H1 (cell line): ENCODE measurements at regions not wholly inside any gene's neighbourhood (a gene's known extent, or its start where the extent isn't known, plus 50 kb on each side); places are given as distances from the start of the nearest gene placed in this dataset.

Source experiments
- CTCF ChIA-PET: fragments of 300-600 bp; sonication (Branson Sonifier 250); formaldehyde crosslinking; loops from one replicate; lab custom pipeline; 2021; ENCODE audit not compliant: partially characterized antibody; lab: Charles Lee
- POLR2A ChIA-PET: fragments of 300-600 bp; sonication (Branson Sonifier 250); formaldehyde crosslinking; loops from one replicate; lab custom pipeline; 2021; ENCODE audit warnings: inconsistent platforms; ENCODE audit not compliant: partially characterized antibody; lab: Charles Lee
- DNase-seq, 2 experiments: peaks; one replicate each; pipeline versions ENCODE4 v3.0.0 to v3.0.0-alpha.2; 2010 to 2022; ENCODE audit warnings: low spot score in 2 of 2, low read depth in 1 of 2, mixed read lengths in 1 of 2
- FAIRE-seq: peaks from 2 replicates; lab custom pipeline; 2011; peaks lifted over from hg19 to GRCh38; lab: Jason Lieb, UNC
- H2AFZ ChIP-seq: 2 replicates; pipeline ENCODE4 v1.8.1; 2012; ENCODE audit warnings: low read length, inconsistent platforms
- H2AK5ac ChIP-seq: 2 replicates; pipeline ENCODE4 v1.6.1; 2013; ENCODE audit warnings: low read depth, low read length
- H2BK120ac ChIP-seq: replicated peaks from 2 replicates; pipeline ENCODE3; 2013; ENCODE audit warnings: low read depth, low read length, inconsistent platforms
- H2BK12ac ChIP-seq: 2 replicates; pipeline ENCODE4 v1.6.1; 2013; ENCODE audit warnings: low read depth, low read length
- H2BK15ac ChIP-seq: 2 replicates; pipeline ENCODE4 v1.6.1; 2013; ENCODE audit warnings: low read length
- H2BK20ac ChIP-seq: 2 replicates; pipeline ENCODE4 v1.6.1; 2013; ENCODE audit warnings: low read length
- H2BK5ac ChIP-seq: 2 replicates; pipeline ENCODE4 v1.6.1; 2013; ENCODE audit warnings: low read depth, low read length
- H3K14ac ChIP-seq: 2 replicates; pipeline ENCODE4 v1.6.1; 2013; ENCODE audit warnings: inconsistent platforms; ENCODE audit not compliant: insufficient read length
- H3K18ac ChIP-seq: 2 replicates; pipeline ENCODE4 v1.6.1; 2013; ENCODE audit warnings: low read length; ENCODE audit errors: extremely low read depth
- H3K23ac ChIP-seq: 2 replicates; pipeline ENCODE4 v1.6.1; 2013; ENCODE audit warnings: inconsistent platforms; ENCODE audit not compliant: insufficient read length
- H3K23me2 ChIP-seq: 2 replicates; pipeline ENCODE4 v1.6.1; 2013; ENCODE audit warnings: low read depth, low read length
- H3K27ac ChIP-seq: 2 replicates; pipeline ENCODE4 v1.6.1; 2011; ENCODE audit warnings: low read depth, low read length, inconsistent platforms
- H3K27me3 ChIP-seq, 4 experiments: replicated peaks in 1 of 4; 1 replicate in 1 of 4; 2 replicates in 3 of 4; pipeline versions ENCODE4 v1.6.1 to v1.8.1; 2011 to 2013; ENCODE audit warnings: low read length in 3 of 4, mild to moderate bottlenecking in 3 of 4, inconsistent platforms in 2 of 4, mixed read lengths in 2 of 4, moderate library complexity in 1 of 4; ENCODE audit not compliant: control insufficient read depth in 3 of 4, insufficient read depth in 3 of 4; ENCODE audit errors: extremely low read depth in 1 of 4
- H3K36me3 ChIP-seq, 4 experiments: 2 replicates each; pipeline versions ENCODE4 v1.6.1 to v1.8.1; 2011 to 2013; ENCODE audit warnings: mild to moderate bottlenecking in 4 of 4, low read length in 3 of 4, moderate library complexity in 2 of 4, control low read depth in 1 of 4, inconsistent platforms in 1 of 4; ENCODE audit not compliant: insufficient read depth in 4 of 4, control insufficient read depth in 2 of 4
- H3K4ac ChIP-seq: replicated peaks from 2 replicates; pipeline ENCODE3; 2013; ENCODE audit warnings: low read length, low read depth, mixed read lengths, inconsistent platforms; ENCODE audit not compliant: insufficient read length
- H3K4me1 ChIP-seq, 4 experiments: replicated peaks in 1 of 4; 1 replicate in 1 of 4; 2 replicates in 3 of 4; pipeline versions ENCODE4 v1.6.1 to v1.8.1; 2011 to 2013; ENCODE audit warnings: low read length in 3 of 4, inconsistent platforms in 2 of 4, mixed read lengths in 1 of 4; ENCODE audit not compliant: insufficient read depth in 4 of 4, control insufficient read depth in 3 of 4
- H3K4me2 ChIP-seq, 2 experiments: 2 replicates each; pipeline versions ENCODE4 v1.6.1 to v1.8.1; 2011 to 2013; ENCODE audit warnings: low read depth in 2 of 2, low read length in 2 of 2, control low read depth in 1 of 2, inconsistent platforms in 1 of 2, mild to moderate bottlenecking in 1 of 2; ENCODE audit not compliant: insufficient read depth in 1 of 2
- H3K4me3 ChIP-seq, 4 experiments: fragments of 200-600, 300-600 bp in 1 of 4; sonication (generic), shearing (Covaris generic), sonication (Bioruptor Twin) in 1 of 4; 2 replicates each; pipeline versions ENCODE4 v1.5.1 to v1.8.1; 2011 to 2016; ENCODE audit warnings: low read length in 4 of 4, low read depth in 3 of 4, control low read depth in 2 of 4, inconsistent platforms in 2 of 4, mild to moderate bottlenecking in 2 of 4, mixed read lengths in 1 of 4, moderate library complexity in 1 of 4; ENCODE audit not compliant: insufficient read depth in 2 of 4; ENCODE audit errors: extremely low read depth in 1 of 4
- H3K56ac ChIP-seq: replicated peaks from 2 replicates; pipeline ENCODE3; 2013; ENCODE audit warnings: low read depth, mild to moderate bottlenecking, mixed read lengths, low read length, inconsistent platforms; ENCODE audit not compliant: insufficient read length
- H3K79me1 ChIP-seq: 2 replicates; pipeline ENCODE4 v1.6.1; 2013; ENCODE audit warnings: low read depth, low read length, control low read depth
- H3K79me2 ChIP-seq, 2 experiments: 2 replicates each; pipeline versions ENCODE4 v1.6.1 to v1.8.1; 2012 to 2013; ENCODE audit warnings: low read length in 2 of 2, mild to moderate bottlenecking in 2 of 2, inconsistent platforms in 1 of 2; ENCODE audit not compliant: insufficient read depth in 2 of 2, control insufficient read depth in 1 of 2
- H3K9ac ChIP-seq, 4 experiments: replicated peaks in 1 of 4; 1 replicate in 1 of 4; 2 replicates in 3 of 4; pipeline versions ENCODE4 v1.6.1 to v1.8.1; 2011 to 2013; ENCODE audit warnings: low read depth in 3 of 4, low read length in 3 of 4, control low read depth in 2 of 4, mild to moderate bottlenecking in 2 of 4, moderate library complexity in 2 of 4, inconsistent platforms in 1 of 4; ENCODE audit errors: extremely low read depth in 1 of 4
- H3K9me3 ChIP-seq, 2 experiments: 2 replicates each; pipeline versions ENCODE4 v1.6.1 to v1.8.1; 2012 to 2013; ENCODE audit warnings: mild to moderate bottlenecking in 2 of 2, moderate library complexity in 2 of 2, control low read depth in 1 of 2, inconsistent platforms in 1 of 2, low read depth in 1 of 2, low read length in 1 of 2, mixed read lengths in 1 of 2; ENCODE audit not compliant: insufficient read depth in 2 of 2
- H4K20me1 ChIP-seq, 2 experiments: replicated peaks in 1 of 2; 2 replicates each; pipeline versions ENCODE3 to v1.8.1; 2011 to 2013; ENCODE audit warnings: inconsistent platforms in 2 of 2, low read length in 2 of 2, mild to moderate bottlenecking in 1 of 2; ENCODE audit not compliant: insufficient read depth in 2 of 2, control insufficient read depth in 1 of 2
- H4K5ac ChIP-seq: 2 replicates; pipeline ENCODE4 v1.6.1; 2013; ENCODE audit warnings: low read length, low read depth, mixed read lengths, inconsistent platforms; ENCODE audit not compliant: insufficient read length
- H4K8ac ChIP-seq: 2 replicates; pipeline ENCODE4 v1.8.0; 2013; ENCODE audit warnings: mild to moderate bottlenecking, moderate library complexity, low read length, inconsistent platforms; ENCODE audit not compliant: insufficient read depth; ENCODE audit errors: extremely low read depth
- H4K91ac ChIP-seq: replicated peaks from 2 replicates; pipeline ENCODE3; 2013; ENCODE audit warnings: low read length, mixed read lengths, inconsistent platforms; ENCODE audit not compliant: insufficient read length
- ASH2L ChIP-seq: fragments of 200-600, 300-600 bp; sonication (generic); IDR thresholded peaks from one replicate; pipeline ENCODE4 v1.7.1; 2017; ENCODE audit warnings: low read length
- BRCA1 ChIP-seq: IDR thresholded peaks from 2 replicates; pipeline ENCODE4 v1.6.1; 2012; ENCODE audit warnings: low read depth, low read length, improper control_type of control experiment
- EGR1 ChIP-seq: IDR thresholded peaks from 2 replicates; pipeline ENCODE4 v1.6.1; 2011; ENCODE audit warnings: low read depth, low read length, borderline replicate concordance
- HDAC2 ChIP-seq, 2 experiments: fragments of 300-600 bp in 1 of 2; sonication (generic) in 1 of 2; IDR thresholded peaks; 2 replicates each; pipeline ENCODE4 v1.6.1; 2011 to 2012; ENCODE audit warnings: low read depth in 2 of 2, low read length in 2 of 2, mild to moderate bottlenecking in 2 of 2, moderate library complexity in 2 of 2, borderline replicate concordance in 1 of 2, inconsistent platforms in 1 of 2
- KDM1A ChIP-seq: fragments of 200-600, 300-600 bp; sonication (generic); IDR thresholded peaks from 2 replicates; pipeline ENCODE4 v1.7.1; 2016; ENCODE audit warnings: mild to moderate bottlenecking, low read length, borderline replicate concordance
- RNF2 ChIP-seq: fragments of 200-900, 300-1000 bp; sonication (generic); IDR thresholded peaks from 2 replicates; pipeline ENCODE4 v1.7.1; 2016; ENCODE audit warnings: borderline replicate concordance, low read depth, mild to moderate bottlenecking, antibody characterized with exemption, low read length; ENCODE audit not compliant: poor library complexity, severe bottlenecking; ENCODE audit errors: missing control alignments
- SIRT6 ChIP-seq: IDR thresholded peaks from one replicate; pipeline ENCODE4 v1.7.1; 2012; ENCODE audit warnings: low read length, inconsistent platforms
- SRF ChIP-seq: IDR thresholded peaks from 2 replicates; pipeline ENCODE4 v1.6.1; 2011; ENCODE audit warnings: mild to moderate bottlenecking, low read depth, low read length, moderate library complexity
- TAF1 ChIP-seq: IDR thresholded peaks from 2 replicates; pipeline ENCODE4 v1.6.1; 2011; ENCODE audit warnings: mild to moderate bottlenecking, low read depth, low read length
- TCF12 ChIP-seq: IDR thresholded peaks from 2 replicates; pipeline ENCODE4 v1.6.1; 2011; ENCODE audit warnings: low read depth, mild to moderate bottlenecking, low read length
- WGBS, 2 experiments: shearing (Covaris generic) in 1 of 2; methylation state at CpG; one replicate each; pipeline versions ENCODE4 v1.1.6 to v1.1.7; 2013 to 2015; ENCODE audit warnings: low lambda C conversion rate in 2 of 2, mixed read lengths in 2 of 2, inconsistent platforms in 1 of 2, low coverage in 1 of 2, missing lambda C conversion rate in 1 of 2; ENCODE audit not compliant: insufficient replicate concordance in 2 of 2, insufficient coverage in 1 of 2, insufficient read length in 1 of 2; ENCODE audit errors: extremely low coverage in 1 of 2, missing lambda C conversion rate in 1 of 2; 5-methylcytosine and 5-hydroxymethylcytosine counted together
- TF ChIP-seq, protein P1 (sequence below): IDR thresholded peaks from 2 replicates; pipeline ENCODE4 v1.6.1; 2012; ENCODE audit warnings: inconsistent platforms
- TF ChIP-seq, protein P2 (sequence below): IDR thresholded peaks from 2 replicates; pipeline ENCODE4 v1.6.1; 2011; ENCODE audit warnings: low read length, improper control_type of control experiment
- TF ChIP-seq, protein P3 (sequence below): IDR thresholded peaks from 2 replicates; pipeline ENCODE4 v1.6.1; 2011; ENCODE audit warnings: low read depth, mild to moderate bottlenecking, low read length; ENCODE audit not compliant: insufficient read depth

DNA sequence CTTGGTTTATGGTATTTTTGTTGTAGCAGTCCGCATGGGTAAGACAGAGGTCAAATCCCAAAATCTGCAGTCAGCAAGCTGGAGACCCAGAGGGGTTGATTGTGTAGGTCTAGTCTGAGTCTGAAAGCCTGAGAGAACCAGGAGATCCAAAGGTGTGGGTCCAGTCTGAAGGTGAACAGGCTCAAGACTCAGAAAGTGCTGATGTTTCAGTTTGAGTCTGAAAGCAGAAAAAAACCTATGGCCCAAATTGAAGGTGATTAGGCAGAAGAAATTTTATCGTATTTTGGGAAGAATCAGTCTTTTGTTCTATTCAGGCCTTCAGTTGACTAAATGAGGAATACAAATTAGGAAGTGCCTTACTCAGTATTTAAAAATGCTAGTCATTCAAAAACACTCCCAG is 807.8 kb upstream of the FOXG1 start:
- no peaks in the 10 kb centered on the region for H4K20me1 ChIP-seq
- WGBS, 2 experiments: 96% methylated on average over 2 of the region's 2 CpGs; no CpG with 5 or more reads in 1 of the 2 experiments
- H3K14ac ChIP-seq: no peak overlapping the region
- no peak overlapping the region for H4K5ac ChIP-seq
- FAIRE-seq: no peak
- no peak overlapping the region for H4K8ac ChIP-seq
- DNase-seq: no peak
- no peak overlapping the region for H2BK20ac ChIP-seq
- H3K4me3 ChIP-seq: no peak overlapping the region
- H2AFZ ChIP-seq: no peak overlapping the region
- H3K56ac ChIP-seq: no peak overlapping the region
- H3K27ac ChIP-seq: no peak overlapping the region
- ChIA-PET POLR2A (no interaction called here), CTCF (no interaction called here)
- H4K91ac ChIP-seq: no peak overlapping the region
- no peak overlapping the region for H3K23ac ChIP-seq
- H3K9me3 ChIP-seq: no peaks in the 10 kb centered on the region
- H2BK15ac ChIP-seq: no peak overlapping the region
- no peaks in the 10 kb centered on the region for H3K27me3 ChIP-seq
- no peak overlapping the region for H3K4me2 ChIP-seq
- H3K9ac ChIP-seq: no peak overlapping the region
- no peak overlapping the region for H3K4ac ChIP-seq
- no peak overlapping the region for H2BK5ac ChIP-seq
- H3K36me3 ChIP-seq: no peaks in the 10 kb centered on the region
- no peak overlapping the region for H2BK120ac ChIP-seq
- H3K4me1 ChIP-seq: no peaks in the 10 kb centered on the region
- H3K23me2 ChIP-seq: no peaks in the 10 kb centered on the region
- no peaks in the 10 kb centered on the region for H3K79me1 ChIP-seq
- no peak overlapping the region for H2AK5ac ChIP-seq
- H2BK12ac ChIP-seq: no peak overlapping the region
- H3K18ac ChIP-seq: no peak overlapping the region
- no peaks in the 10 kb centered on the region for H3K79me2 ChIP-seq
- TF ChIP-seq, protein P1, sequence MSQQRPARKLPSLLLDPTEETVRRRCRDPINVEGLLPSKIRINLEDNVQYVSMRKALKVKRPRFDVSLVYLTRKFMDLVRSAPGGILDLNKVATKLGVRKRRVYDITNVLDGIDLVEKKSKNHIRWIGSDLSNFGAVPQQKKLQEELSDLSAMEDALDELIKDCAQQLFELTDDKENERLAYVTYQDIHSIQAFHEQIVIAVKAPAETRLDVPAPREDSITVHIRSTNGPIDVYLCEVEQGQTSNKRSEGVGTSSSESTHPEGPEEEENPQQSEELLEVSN: no peak
- TF ChIP-seq KDM1A (no peak), RNF2 (no peak), EGR1 (no peak), BRCA1 (no peak), HDAC2 (IDR thresholded peaks at IDR 0.05; ENCODE audit: borderline replicate concordance in 1 of 2, low read depth in 2 of 2, low read length in 2 of 2) (no peak), ASH2L (no peak), TAF1 (no peak), SIRT6 (no peak), SRF (no peak), TCF12 (no peak)
- TF ChIP-seq, protein P2, sequence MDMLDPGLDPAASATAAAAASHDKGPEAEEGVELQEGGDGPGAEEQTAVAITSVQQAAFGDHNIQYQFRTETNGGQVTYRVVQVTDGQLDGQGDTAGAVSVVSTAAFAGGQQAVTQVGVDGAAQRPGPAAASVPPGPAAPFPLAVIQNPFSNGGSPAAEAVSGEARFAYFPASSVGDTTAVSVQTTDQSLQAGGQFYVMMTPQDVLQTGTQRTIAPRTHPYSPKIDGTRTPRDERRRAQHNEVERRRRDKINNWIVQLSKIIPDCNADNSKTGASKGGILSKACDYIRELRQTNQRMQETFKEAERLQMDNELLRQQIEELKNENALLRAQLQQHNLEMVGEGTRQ: no peak
- TF ChIP-seq, protein P3, sequence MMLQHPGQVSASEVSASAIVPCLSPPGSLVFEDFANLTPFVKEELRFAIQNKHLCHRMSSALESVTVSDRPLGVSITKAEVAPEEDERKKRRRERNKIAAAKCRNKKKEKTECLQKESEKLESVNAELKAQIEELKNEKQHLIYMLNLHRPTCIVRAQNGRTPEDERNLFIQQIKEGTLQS: no peak
